ENCODE measurements at regions not wholly inside any gene's neighbourhood (a gene's known extent, or its start where the extent isn't known, plus 50 kb on each side); places are given as distances from the start of the nearest gene placed in this dataset.
"Not testable (repeated sequence)": the region's sequence is repeated elsewhere in the genome, so short reads cannot be mapped to it uniquely, and the experiment has no call there.

- H3K4me3 ChIP-seq: no peak overlapping the region
- H3K27ac ChIP-seq: no peak overlapping the region
- no peaks in the 10 kb centered on the region for H3K4me1 ChIP-seq
- TF ChIP-seq CTCF (IDR thresholded peaks at IDR 0.05): no peak
- no peak for DNase-seq
- no peaks in the 10 kb centered on the region for H3K36me3 ChIP-seq
- no peak overlapping the region for H3K9ac ChIP-seq (ENCODE audit: low read depth in 2 of 2, low read length in 2 of 2)
- no peaks in the 10 kb centered on the region for H3K27me3 ChIP-seq
- intact Hi-C loops (cut with DNase I): no loop called here
- H3K9me3 ChIP-seq: no peaks in the 10 kb centered on the region
These were observed 57.2 kb upstream of the PELI2 start for GRCh38 chr14:56061051-56061450.

GRCh38 chr14:56063131-56063530 is 55.1 kb upstream of the PELI2 start:
- H3K4me3 ChIP-seq: no peak overlapping the region
- H3K27ac ChIP-seq: no peak overlapping the region
- no peaks in the 10 kb centered on the region for H3K27me3 ChIP-seq
- no peaks in the 10 kb centered on the region for H3K4me1 ChIP-seq
- H3K36me3 ChIP-seq: no peaks in the 10 kb centered on the region
- no peak overlapping the region for H3K9ac ChIP-seq (ENCODE audit: low read depth in 2 of 2, low read length in 2 of 2)
- DNase-seq: no peak
- no peak for TF ChIP-seq CTCF (IDR thresholded peaks at IDR 0.05)
- intact Hi-C loops (cut with DNase I): no loop called here
- no peaks in the 10 kb centered on the region for H3K9me3 ChIP-seq

DNA sequence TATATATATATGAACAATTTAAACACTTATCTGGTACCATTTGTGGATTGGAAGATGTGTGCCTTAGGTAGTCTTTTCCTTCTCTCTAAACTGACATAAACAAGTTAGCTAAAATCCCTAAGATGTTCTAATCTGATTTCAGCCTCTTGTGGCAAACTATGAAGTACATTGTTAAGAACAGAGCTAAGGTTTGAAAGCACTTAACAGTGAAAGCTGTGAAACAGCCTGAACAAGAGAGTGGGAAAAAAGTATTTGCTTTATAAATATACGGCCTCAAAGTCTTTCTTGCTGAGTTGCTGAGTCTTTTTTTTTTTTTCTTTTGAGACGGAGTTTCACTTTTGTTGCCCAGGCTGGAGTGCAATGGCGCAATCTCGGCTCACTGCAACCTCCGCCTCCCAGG is 53.7 kb upstream of the PELI2 start:
- intact Hi-C loops (cut with DNase I): no loop called here
- H3K9me3 ChIP-seq: no peaks in the 10 kb centered on the region
- no peaks in the 10 kb centered on the region for H3K4me1 ChIP-seq
- no peaks in the 10 kb centered on the region for H3K36me3 ChIP-seq
- no peak overlapping the region for H3K4me3 ChIP-seq
- H3K27ac ChIP-seq: no peak overlapping the region
- TF ChIP-seq CTCF (IDR thresholded peaks at IDR 0.05): no peak
- DNase-seq: no peak
- H3K9ac ChIP-seq (ENCODE audit: low read depth in 2 of 2, low read length in 2 of 2): no peak overlapping the region
- H3K27me3 ChIP-seq: no peaks in the 10 kb centered on the region

DNA sequence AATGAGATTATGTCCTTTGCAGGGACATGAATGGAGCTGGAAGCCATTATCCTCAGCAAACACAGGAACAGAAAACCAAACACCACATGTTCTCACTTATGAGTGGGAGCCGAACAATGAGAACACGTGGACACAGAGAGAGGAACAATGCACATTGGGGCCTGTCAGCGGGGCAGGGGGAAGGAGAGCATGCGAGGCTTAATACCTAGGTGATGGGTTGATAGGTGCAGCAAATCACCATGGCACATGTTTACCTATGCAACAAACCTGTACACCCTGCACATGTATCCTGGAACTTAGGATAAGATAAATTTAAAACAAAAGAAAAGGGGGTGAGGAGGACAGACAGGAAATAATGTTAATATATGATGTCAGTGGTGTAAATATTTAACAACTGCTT is 53.0 kb upstream of the PELI2 start:
- H3K4me1 ChIP-seq; H3K36me3 ChIP-seq; H3K9me3 ChIP-seq; H3K4me3 ChIP-seq; H3K27me3 ChIP-seq; intact Hi-C loops (cut with DNase I); H3K27ac ChIP-seq; H3K9ac ChIP-seq (ENCODE audit: low read depth in 2 of 2, low read length in 2 of 2); DNase-seq: not testable (repeated sequence)

GRCh38 chr14:56065621-56066290 is 52.5 kb upstream of the PELI2 start:
- no peak overlapping the region for H3K27ac ChIP-seq
- H3K36me3 ChIP-seq: no peaks in the 10 kb centered on the region
- no peak overlapping the region for H3K9ac ChIP-seq (ENCODE audit: low read depth in 2 of 2, low read length in 2 of 2)
- H3K27me3 ChIP-seq: no peaks in the 10 kb centered on the region
- H3K4me1 ChIP-seq: no peaks in the 10 kb centered on the region
- TF ChIP-seq CTCF (IDR thresholded peaks at IDR 0.05): no peak
- intact Hi-C loops (cut with DNase I): no loop called here
- DNase-seq: no peak
- H3K4me3 ChIP-seq: no peak overlapping the region
- H3K9me3 ChIP-seq: no peaks in the 10 kb centered on the region

Measured in colonic mucosa (tissue), 4 donors.